Hepatocyte (in vitro differentiated cells): ENCODE measurements at regions not wholly inside any gene's neighbourhood (a gene's known extent, or its start where the extent isn't known, plus 50 kb on each side); places are given as distances from the start of the nearest gene placed in this dataset.

Experiments used
- EZH2 ChIP-seq: fragments of 200-600 bp; sonication (generic); IDR thresholded peaks from 2 replicates; pipeline ENCODE4 v1.6.1; 2016; ENCODE audit warnings: antibody characterized with exemption, mild to moderate bottlenecking, borderline replicate concordance
- EZH2phosphoT487 ChIP-seq: fragments of 200-600 bp; sonication (generic); IDR thresholded peaks from one replicate; pipeline ENCODE4 v1.6.1; 2018; ENCODE audit warnings: antibody characterized with exemption, mild to moderate bottlenecking, low read depth, moderate library complexity; ENCODE audit not compliant: unreplicated experiment, severe bottlenecking

- TF ChIP-seq EZH2 (no peak), EZH2phosphoT487 (no peak)
Observed at GRCh38 chr4:120003193-120003592, 63.5 kb downstream of the MAD2L1 start.
